22Rv1 (cell line): ENCODE measurements at regions not wholly inside any gene's neighbourhood (a gene's known extent, or its start where the extent isn't known, plus 50 kb on each side); places are given as distances from the start of the nearest gene placed in this dataset.
"Not testable (repeated sequence)": the region's sequence is repeated elsewhere in the genome, so short reads cannot be mapped to it uniquely, and the experiment has no call there.

ENCODE experiments used
- ZFX ChIP-seq: fragments of 450-650 bp; IDR thresholded peaks from 2 replicates; pipeline ENCODE4 v1.6.1; 2017; ENCODE audit warnings: antibody characterized with exemption, borderline replicate concordance
- TF ChIP-seq, protein P1 (sequence below): fragments of 450-650 bp; IDR thresholded peaks from 2 replicates; pipeline ENCODE4 v1.5.1; 2017; ENCODE audit warnings: mild to moderate bottlenecking

DNA sequence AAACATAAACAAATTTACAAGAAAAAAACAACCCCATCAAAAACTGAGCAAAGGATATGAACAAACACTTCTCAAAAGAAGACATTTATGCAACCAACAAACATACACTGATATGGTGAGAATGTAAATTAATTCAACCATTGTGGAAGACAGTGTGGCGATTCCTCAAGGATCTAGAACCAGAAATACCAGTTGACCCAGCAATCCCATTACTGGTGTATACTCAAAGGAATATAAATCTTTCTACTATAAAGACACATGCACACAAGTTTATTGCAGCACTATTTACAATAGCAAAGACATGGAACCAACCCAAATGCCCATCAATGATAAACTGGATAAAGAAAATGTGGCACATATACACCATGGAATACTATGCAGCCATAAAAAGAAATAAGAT lies 92.3 kb upstream of the GUCY1A1 start:
- TF ChIP-seq, protein P1, sequence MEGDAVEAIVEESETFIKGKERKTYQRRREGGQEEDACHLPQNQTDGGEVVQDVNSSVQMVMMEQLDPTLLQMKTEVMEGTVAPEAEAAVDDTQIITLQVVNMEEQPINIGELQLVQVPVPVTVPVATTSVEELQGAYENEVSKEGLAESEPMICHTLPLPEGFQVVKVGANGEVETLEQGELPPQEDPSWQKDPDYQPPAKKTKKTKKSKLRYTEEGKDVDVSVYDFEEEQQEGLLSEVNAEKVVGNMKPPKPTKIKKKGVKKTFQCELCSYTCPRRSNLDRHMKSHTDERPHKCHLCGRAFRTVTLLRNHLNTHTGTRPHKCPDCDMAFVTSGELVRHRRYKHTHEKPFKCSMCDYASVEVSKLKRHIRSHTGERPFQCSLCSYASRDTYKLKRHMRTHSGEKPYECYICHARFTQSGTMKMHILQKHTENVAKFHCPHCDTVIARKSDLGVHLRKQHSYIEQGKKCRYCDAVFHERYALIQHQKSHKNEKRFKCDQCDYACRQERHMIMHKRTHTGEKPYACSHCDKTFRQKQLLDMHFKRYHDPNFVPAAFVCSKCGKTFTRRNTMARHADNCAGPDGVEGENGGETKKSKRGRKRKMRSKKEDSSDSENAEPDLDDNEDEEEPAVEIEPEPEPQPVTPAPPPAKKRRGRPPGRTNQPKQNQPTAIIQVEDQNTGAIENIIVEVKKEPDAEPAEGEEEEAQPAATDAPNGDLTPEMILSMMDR, result not testable (repeated sequence)
- TF ChIP-seq ZFX, result not testable (repeated sequence)
